GM19324 (cell line): ENCODE measurements at regions not wholly inside any gene's neighbourhood (a gene's known extent, or its start where the extent isn't known, plus 50 kb on each side); places are given as distances from the start of the nearest gene placed in this dataset.
"Not testable (repeated sequence)": the region's sequence is repeated elsewhere in the genome, so short reads cannot be mapped to it uniquely, and the experiment has no call there.

Experiments used
- ATAC-seq: cut with Tn5 transposase; IDR thresholded peaks from one replicate; pipeline ENCODE4 v1.9.1; 2021; ENCODE audit warnings: mild to moderate bottlenecking, moderate library complexity; ENCODE audit not compliant: unreplicated experiment, low FRiP score

GRCh38 chr3:178174201-178174915, 361.9 kb upstream of the KCNMB2 start:
- no peak for ATAC-seq

GRCh38 chr3:178181088-178181487, 355.1 kb upstream of the KCNMB2 start:
- ATAC-seq, result no peak

GRCh38 chr3:178181784-178182183, 354.5 kb upstream of the KCNMB2 start:
- ATAC-seq, result no peak

- no peak for ATAC-seq
Measured at GRCh38 chr3:178182337-178182779, 353.9 kb upstream of the KCNMB2 start.

GRCh38 chr3:178184833-178185232, 351.4 kb upstream of the KCNMB2 start:
- ATAC-seq, result no peak

- ATAC-seq, result no peak
Measured at GRCh38 chr3:178186666-178187065, 349.6 kb upstream of the KCNMB2 start.

- ATAC-seq, result no peak
Measured at GRCh38 chr3:178189854-178190253, 346.4 kb upstream of the KCNMB2 start.

GRCh38 chr3:178193846-178194245, 342.4 kb upstream of the KCNMB2 start:
- ATAC-seq, result no peak

GRCh38 chr3:178194539-178194938, 341.7 kb upstream of the KCNMB2 start:
- ATAC-seq, result no peak

GRCh38 chr3:178195824-178196223, 340.4 kb upstream of the KCNMB2 start:
- peak; percentile 79 for ATAC-seq

GRCh38 chr3:178198329-178198728, 337.9 kb upstream of the KCNMB2 start:
- no peak for ATAC-seq

- no peak for ATAC-seq
Measured at GRCh38 chr3:178200316-178200715, 335.9 kb upstream of the KCNMB2 start.

- no peak for ATAC-seq
Measured at GRCh38 chr3:178201714-178202113, 334.5 kb upstream of the KCNMB2 start.

- no peak for ATAC-seq
Measured at GRCh38 chr3:178202194-178202593, 334.0 kb upstream of the KCNMB2 start.

- no peak for ATAC-seq
Measured at GRCh38 chr3:178203165-178203564, 333.1 kb upstream of the KCNMB2 start.

- ATAC-seq, result no peak
Measured at GRCh38 chr3:178203650-178204049, 332.6 kb upstream of the KCNMB2 start.

- ATAC-seq, result no peak
Measured at GRCh38 chr3:178205740-178206139, 330.5 kb upstream of the KCNMB2 start.

GRCh38 chr3:178206521-178206920, 329.7 kb upstream of the KCNMB2 start:
- no peak for ATAC-seq

- ATAC-seq, result not testable (repeated sequence)
Measured at GRCh38 chr3:178207161-178207560, 329.1 kb upstream of the KCNMB2 start.

GRCh38 chr3:178207627-178208026, 328.6 kb upstream of the KCNMB2 start:
- ATAC-seq, result not testable (repeated sequence)

GRCh38 chr3:178209116-178209515, 327.1 kb upstream of the KCNMB2 start:
- ATAC-seq, result not testable (repeated sequence)

- not testable (repeated sequence) for ATAC-seq
Measured at GRCh38 chr3:178209618-178210017, 326.6 kb upstream of the KCNMB2 start.
